HEK293T (cell line): ENCODE measurements at regions not wholly inside any gene's neighbourhood (a gene's known extent, or its start where the extent isn't known, plus 50 kb on each side); places are given as distances from the start of the nearest gene placed in this dataset.

Source experiments
- CTCF ChIA-PET: fragments of 350-600 bp; formaldehyde crosslinking; extraction: SDS; loops from one replicate; lab custom pipeline; 2021; ENCODE audit warnings: antibody characterized with exemption, inconsistent platforms; lab: Yijun Ruan, JAX
- POLR2A ChIA-PET: fragments of 350-600 bp; formaldehyde crosslinking; extraction: SDS; loops from one replicate; lab custom pipeline; 2020; ENCODE audit warnings: antibody characterized with exemption, inconsistent platforms; lab: Yijun Ruan, JAX
- DNase-seq: peaks from one replicate; pipeline ENCODE4 v3.0.0; 2012; ENCODE audit warnings: mixed read lengths; ENCODE audit errors: extremely low spot score
- ARNT ChIP-seq: fragments of 450-650 bp; IDR thresholded peaks from 2 replicates; pipeline ENCODE4 v1.6.1; 2017; ENCODE audit warnings: mild to moderate bottlenecking
- BHLHE40 ChIP-seq: fragments of 450-650 bp; IDR thresholded peaks from 2 replicates; pipeline ENCODE4 v1.6.1; 2016; ENCODE audit warnings: mild to moderate bottlenecking, moderate library complexity, borderline replicate concordance
- CTBP1 ChIP-seq: fragments of 450-650 bp; IDR thresholded peaks from 2 replicates; pipeline ENCODE4 v1.6.1; 2016; ENCODE audit warnings: borderline replicate concordance
- ELF4 ChIP-seq: fragments of 450-650 bp; IDR thresholded peaks from 2 replicates; pipeline ENCODE4 v1.6.1; 2017; ENCODE audit warnings: antibody characterized with exemption
- FOXA1 ChIP-seq: fragments of 450-650 bp; IDR thresholded peaks from 2 replicates; pipeline ENCODE4 v1.6.1; 2016; ENCODE audit warnings: mild to moderate bottlenecking
- FOXK2 ChIP-seq: fragments of 450-650 bp; IDR thresholded peaks from 2 replicates; pipeline ENCODE4 v1.6.1; 2016; ENCODE audit warnings: mild to moderate bottlenecking
- FOXM1 ChIP-seq: fragments of 450-650 bp; IDR thresholded peaks from 2 replicates; pipeline ENCODE4 v1.6.1; 2017; ENCODE audit warnings: mild to moderate bottlenecking, borderline replicate concordance
- HDGF ChIP-seq: fragments of 450-650 bp; IDR thresholded peaks from 2 replicates; pipeline ENCODE4 v1.6.1; 2017; ENCODE audit warnings: antibody characterized with exemption, borderline replicate concordance
- L3MBTL2 ChIP-seq: fragments of 450-650 bp; conservative IDR thresholded peaks from 2 replicates; pipeline ENCODE4 v1.6.1; 2016; ENCODE audit warnings: mild to moderate bottlenecking
- LEF1 ChIP-seq: fragments of 450-650 bp; IDR thresholded peaks from 2 replicates; pipeline ENCODE4 v1.6.1; 2017; ENCODE audit warnings: mild to moderate bottlenecking, borderline replicate concordance
- NFRKB ChIP-seq: fragments of 450-650 bp; IDR thresholded peaks from 2 replicates; pipeline ENCODE4 v1.6.1; 2016; ENCODE audit warnings: mild to moderate bottlenecking, moderate library complexity
- SP1 ChIP-seq: fragments of 450-650 bp; IDR thresholded peaks from 2 replicates; pipeline ENCODE4 v1.6.1; 2017
- SUZ12 ChIP-seq: fragments of 450-650 bp; IDR thresholded peaks from 2 replicates; pipeline ENCODE4 v1.6.1; 2016; ENCODE audit warnings: mild to moderate bottlenecking
- TARDBP ChIP-seq: fragments of 450-650 bp; IDR thresholded peaks from 2 replicates; pipeline ENCODE4 v1.6.1; 2016
- ZNF384 ChIP-seq: fragments of 450-650 bp; IDR thresholded peaks from 2 replicates; pipeline ENCODE4 v1.6.1; 2016
- TF ChIP-seq, protein P1 (sequence below): fragments of 450-650 bp; IDR thresholded peaks from 2 replicates; pipeline ENCODE4 v1.6.1; 2016

DNA sequence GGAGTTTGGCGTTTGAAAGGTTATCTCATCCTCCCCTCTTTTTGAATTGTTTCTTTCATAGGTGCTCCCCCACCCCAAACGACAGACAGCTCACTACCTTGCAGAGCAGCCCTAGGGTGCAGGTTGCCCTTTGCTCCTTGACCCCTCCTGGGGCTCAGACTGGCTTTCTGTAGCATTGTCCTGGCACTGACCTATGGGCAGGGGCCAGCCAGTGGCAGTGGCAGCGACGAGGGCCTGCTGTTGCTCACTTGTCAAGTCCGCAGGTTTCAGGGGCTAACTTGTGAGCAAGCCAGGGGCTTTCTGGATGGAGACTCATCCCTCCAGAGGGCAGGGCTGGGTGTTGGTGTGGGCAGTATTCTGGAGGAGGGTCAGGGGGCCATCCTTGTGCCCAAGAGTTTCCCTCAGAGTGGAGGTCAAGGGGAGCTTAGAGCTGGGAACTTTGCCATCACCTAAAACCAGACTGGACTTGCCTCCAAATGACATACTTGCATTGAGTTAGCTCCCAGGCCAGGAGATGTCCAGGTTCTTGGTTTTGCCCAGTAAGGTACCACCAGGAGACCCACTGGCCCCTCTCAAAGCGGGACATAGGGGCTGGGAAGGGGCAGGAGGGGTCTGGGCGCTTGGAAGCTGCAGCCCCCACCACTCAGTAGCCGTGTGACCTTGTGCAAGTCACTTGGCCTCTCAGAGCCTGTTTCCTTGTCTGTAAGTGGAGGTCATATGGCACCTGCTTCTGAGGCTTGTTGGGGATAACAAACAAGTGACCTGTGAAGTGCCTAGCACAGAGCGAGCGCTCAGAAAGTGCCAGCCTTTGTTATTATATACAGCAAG is 53.5 kb upstream of the CDKN2AIPNL start:
- CTCF ChIA-PET = interaction anchor here (2.1 kb wide), 1 partner anchor 11 kb away, joined by 6 read pairs; no protein-coding TSS in a partner anchor
- POLR2A ChIA-PET = interaction anchor here (0.6 to 2.9 kb wide), 18 partner anchors 9 to 115 kb away, joined by 3 to 18 read pairs (median 4); partner anchors contain the start of genes CDKN2AIPNL and JADE2
- no peak for TF ChIP-seq FOXM1
- no peak for TF ChIP-seq FOXA1
- no peak for TF ChIP-seq L3MBTL2
- no peak for TF ChIP-seq BHLHE40
- TF ChIP-seq, protein P1, sequence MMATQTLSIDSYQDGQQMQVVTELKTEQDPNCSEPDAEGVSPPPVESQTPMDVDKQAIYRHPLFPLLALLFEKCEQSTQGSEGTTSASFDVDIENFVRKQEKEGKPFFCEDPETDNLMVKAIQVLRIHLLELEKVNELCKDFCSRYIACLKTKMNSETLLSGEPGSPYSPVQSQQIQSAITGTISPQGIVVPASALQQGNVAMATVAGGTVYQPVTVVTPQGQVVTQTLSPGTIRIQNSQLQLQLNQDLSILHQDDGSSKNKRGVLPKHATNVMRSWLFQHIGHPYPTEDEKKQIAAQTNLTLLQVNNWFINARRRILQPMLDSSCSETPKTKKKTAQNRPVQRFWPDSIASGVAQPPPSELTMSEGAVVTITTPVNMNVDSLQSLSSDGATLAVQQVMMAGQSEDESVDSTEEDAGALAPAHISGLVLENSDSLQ = no peak
- TF ChIP-seq CTBP1 = no peak
- no peak for TF ChIP-seq ELF4
- TF ChIP-seq ZNF384 = no peak
- TF ChIP-seq HDGF = no peak
- no peak for TF ChIP-seq NFRKB
- TF ChIP-seq TARDBP = no peak

GRCh38 chr5:134463991-134464760 is 52.5 kb upstream of the CDKN2AIPNL start:
- TF ChIP-seq BHLHE40 (no peak), ELF4 (no peak), L3MBTL2 (no peak), SUZ12 (no peak), FOXK2 (no peak), HDGF (no peak), ZNF384 (no peak), LEF1 (no peak), TARDBP (no peak), ARNT (no peak), FOXA1 (no peak), NFRKB (no peak), SP1 (no peak), CTBP1 (no peak)
- TF ChIP-seq, protein P1 = no peak
- CTCF ChIA-PET = no interaction called here
- DNase-seq = no peak
- POLR2A ChIA-PET = no interaction called here

More for the DNA sequence above, 53.5 kb upstream of the CDKN2AIPNL start:
- DNase-seq = peak; percentile 9

- CTCF ChIA-PET = no interaction called here
- TF ChIP-seq SUZ12 (no peak), FOXM1 (no peak), LEF1 (no peak), FOXA1 (no peak), SP1 (no peak), TARDBP (no peak), L3MBTL2 (no peak), NFRKB (no peak)
- POLR2A ChIA-PET = no interaction called here
- peak; percentile 1 for DNase-seq
Measured at GRCh38 chr5:134463176-134463720, 51.6 kb upstream of the CDKN2AIPNL start.

DNA sequence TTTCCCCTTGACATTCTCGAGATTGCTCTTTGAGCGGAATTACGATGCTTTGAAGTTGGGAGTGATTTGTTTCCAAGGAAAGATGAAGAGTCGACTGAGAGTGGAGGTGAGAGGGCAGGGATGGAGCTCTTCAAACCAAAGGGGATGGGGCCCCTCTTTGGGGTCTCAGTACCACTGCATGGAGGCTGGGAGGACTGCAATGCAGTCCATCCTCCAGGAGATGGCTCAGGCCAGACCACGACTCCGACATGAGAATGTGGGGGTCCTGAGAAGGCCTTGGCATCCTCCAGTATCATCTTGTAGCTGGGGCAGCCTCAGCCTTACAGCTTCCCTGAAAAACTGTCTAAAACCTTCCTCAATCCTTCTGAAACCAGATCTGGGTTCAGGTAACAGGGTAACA is 51.1 kb upstream of the CDKN2AIPNL start:
- CTCF ChIA-PET = interaction anchor here (0.6 kb wide), 1 partner anchor 183 kb away, joined by 9 read pairs; no protein-coding TSS in a partner anchor
- peak; percentile 3 for DNase-seq
- no peak for TF ChIP-seq ARNT
- POLR2A ChIA-PET = no interaction called here

DNA sequence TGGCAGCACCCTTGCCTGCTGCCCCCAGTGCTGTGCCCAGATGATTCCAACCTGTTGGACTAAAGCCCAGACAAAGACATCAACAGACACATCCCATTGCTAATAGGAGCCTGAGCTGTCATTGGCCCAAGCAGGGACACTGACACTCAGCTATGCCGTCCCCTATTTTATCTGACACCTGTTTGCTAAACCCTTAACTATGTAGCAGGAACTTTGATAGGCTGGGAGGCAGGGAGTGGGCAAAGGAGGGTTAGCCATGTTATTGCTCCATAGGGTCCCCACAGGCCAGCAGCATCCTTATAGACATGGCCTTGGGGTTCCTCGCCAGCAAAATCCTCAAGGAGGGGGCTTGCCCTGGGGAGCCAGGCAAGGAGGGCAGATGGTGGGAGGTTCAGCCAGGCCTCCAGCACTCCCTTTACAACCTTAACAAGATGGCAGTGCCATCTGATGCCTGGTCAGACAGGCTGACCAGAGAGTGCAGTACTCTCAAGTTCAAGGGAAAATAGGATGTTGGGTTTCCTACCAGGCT is 50.4 kb upstream of the CDKN2AIPNL start:
- no peak for DNase-seq
- CTCF ChIA-PET = interaction anchor here (0.6 kb wide), 1 partner anchor 182 kb away, joined by 9 read pairs; no protein-coding TSS in a partner anchor
- POLR2A ChIA-PET = no interaction called here
- no peak for TF ChIP-seq FOXA1
- TF ChIP-seq BHLHE40 = no peak
